Endothelial cell of umbilical vein (primary cell): ENCODE measurements at regions not wholly inside any gene's neighbourhood (a gene's known extent, or its start where the extent isn't known, plus 50 kb on each side); places are given as distances from the start of the nearest gene placed in this dataset.

Experiments
- BruUV-seq: library from RNA; stranded (reverse); fragments of 400-500 nt; replicated peaks from 2 replicates; lab custom pipeline; 2021; lab: Mats Ljungman, UMichigan
- CTCF ChIA-PET: fragments of 300-600, 350-600 bp; sonication (Branson Sonifier 250); formaldehyde crosslinking; loops from one replicate; lab custom pipeline; 2021; ENCODE audit warnings: antibody characterized with exemption, inconsistent platforms; lab: Charles Lee
- POLR2A ChIA-PET: fragments of 300-600, 350-600 bp; sonication (Branson Sonifier 250); formaldehyde crosslinking; loops from one replicate; lab custom pipeline; 2021; ENCODE audit warnings: antibody characterized with exemption, inconsistent platforms; lab: Charles Lee
- DNase-seq: peaks from one replicate; pipeline ENCODE4 v3.0.0-alpha.2; 2011; ENCODE audit warnings: low read depth, low spot score
- FAIRE-seq: peaks from 2 replicates; lab custom pipeline; 2011; peaks lifted over from hg19 to GRCh38; lab: Jason Lieb, UNC
- H2AFZ ChIP-seq: 2 replicates; pipeline ENCODE4 v1.6.0; 2012; ENCODE audit warnings: low read depth, low read length, control low read depth, inconsistent platforms
- H3K27ac ChIP-seq: 2 replicates; pipeline ENCODE4 v1.5.1; 2011; ENCODE audit warnings: low read depth, mild to moderate bottlenecking, control low read depth, low read length, moderate library complexity; ENCODE audit not compliant: insufficient read depth
- H3K27me3 ChIP-seq, 2 experiments: 2 replicates each; pipeline versions ENCODE4 v1.6.0 to v1.6.1; 2011; ENCODE audit warnings: low read length in 2 of 2, mixed read lengths in 1 of 2; ENCODE audit not compliant: control insufficient read depth in 2 of 2, insufficient read depth in 2 of 2
- H3K36me3 ChIP-seq, 2 experiments: 2 replicates in 1 of 2; 3 replicates in 1 of 2; pipeline ENCODE4 v1.5.1; 2011; ENCODE audit warnings: low read length in 2 of 2, mild to moderate bottlenecking in 1 of 2, moderate library complexity in 1 of 2; ENCODE audit not compliant: control insufficient read depth in 2 of 2, insufficient read depth in 2 of 2; ENCODE audit errors: extremely low read depth in 1 of 2
- H3K4me1 ChIP-seq: 3 replicates; pipeline ENCODE4 v1.5.1; 2011; ENCODE audit warnings: mild to moderate bottlenecking, low read length; ENCODE audit not compliant: control insufficient read depth, insufficient read depth; ENCODE audit errors: extremely low read depth
- H3K4me2 ChIP-seq: 2 replicates; pipeline ENCODE4 v1.6.1; 2011; ENCODE audit warnings: low read length, control low read depth, mixed read lengths; ENCODE audit not compliant: insufficient read depth
- H3K4me3 ChIP-seq, 3 experiments: fragments of 200-600 bp in 1 of 3; sonication (generic), shearing (Covaris generic) in 1 of 3; replicated peaks in 1 of 3; 2 replicates each; pipeline ENCODE4 v1.5.1; 2011 to 2016; ENCODE audit warnings: control low read depth in 3 of 3, low read length in 3 of 3, mild to moderate bottlenecking in 2 of 3, inconsistent platforms in 1 of 3, low read depth in 1 of 3, moderate library complexity in 1 of 3; ENCODE audit not compliant: insufficient read depth in 1 of 3
- H3K79me2 ChIP-seq: 2 replicates; pipeline ENCODE4 v1.6.0; 2012; ENCODE audit warnings: low read length, inconsistent platforms; ENCODE audit not compliant: control insufficient read depth, insufficient read depth
- H3K9ac ChIP-seq: replicated peaks from 2 replicates; pipeline ENCODE3; 2011; ENCODE audit warnings: low read length, control low read depth; ENCODE audit not compliant: insufficient read depth; ENCODE audit errors: extremely low read depth
- H3K9me1 ChIP-seq: replicated peaks from 3 replicates; pipeline ENCODE4 v1.6.0; 2011; ENCODE audit warnings: mild to moderate bottlenecking, low read length; ENCODE audit not compliant: control insufficient read depth, insufficient read depth; ENCODE audit errors: extremely low read depth
- H3K9me3 ChIP-seq: replicated peaks from 2 replicates; pipeline ENCODE4 v1.5.1; 2012; ENCODE audit warnings: low read length, inconsistent platforms; ENCODE audit not compliant: control insufficient read depth, insufficient read depth
- H4K20me1 ChIP-seq: replicated peaks from 2 replicates; pipeline ENCODE3; 2011; ENCODE audit warnings: mild to moderate bottlenecking, low read length; ENCODE audit not compliant: control insufficient read depth, insufficient read depth; ENCODE audit errors: extremely low read depth
- EZH2 ChIP-seq: IDR thresholded peaks from 2 replicates; pipeline ENCODE4 v1.6.1; 2012; ENCODE audit warnings: borderline replicate concordance, low read depth, mild to moderate bottlenecking, moderate library complexity, low read length, inconsistent platforms; ENCODE audit not compliant: severe bottlenecking
- FOS ChIP-seq: IDR thresholded peaks from 2 replicates; pipeline ENCODE4 v1.6.1; 2011; ENCODE audit warnings: mild to moderate bottlenecking, low read length, moderate library complexity, borderline replicate concordance; ENCODE audit not compliant: insufficient read depth
- JUN ChIP-seq: IDR thresholded peaks from 2 replicates; pipeline ENCODE4 v1.6.1; 2011; ENCODE audit warnings: borderline replicate concordance, low read depth; ENCODE audit not compliant: insufficient read length, insufficient read depth
- MYC ChIP-seq: IDR thresholded peaks from one replicate; pipeline ENCODE4 v1.6.1; 2011; ENCODE audit warnings: mild to moderate bottlenecking, low read depth, low read length
- POLR2A ChIP-seq: IDR thresholded peaks from 2 replicates; pipeline ENCODE4 v1.6.1; 2012; ENCODE audit warnings: low read depth, mild to moderate bottlenecking, control low read depth, low read length
- POLR2AphosphoS5 ChIP-seq: IDR thresholded peaks from 2 replicates; pipeline ENCODE4 v1.6.1; 2012; ENCODE audit warnings: low read depth, mild to moderate bottlenecking, control low read depth, low read length, moderate library complexity; ENCODE audit not compliant: insufficient read depth
- dilution Hi-C: fragments of 300-500 bp; cut with MboI; formaldehyde crosslinking; loops from one replicate; pipeline ENCODE4 v1.15.0; 2019; ENCODE audit warnings: low sequenced_read_pairs; ENCODE audit not compliant: extremely low pct_ligation_motif_present
- intact Hi-C: fragments of 100-400 bp; cut with micrococcal nuclease; formaldehyde crosslinking; loops from one replicate; pipeline ENCODE4 v1.10.0; 2022
- TF ChIP-seq, protein P1 (sequence below), 2 donors: IDR thresholded peaks; 1 replicate in 1 of 2; 2 replicates in 1 of 2; pipeline ENCODE4 v1.5.1; 2011; ENCODE audit warnings: low read length in 2 of 2, mild to moderate bottlenecking in 2 of 2, moderate library complexity in 2 of 2, control low read depth in 1 of 2, inconsistent platforms in 1 of 2, low read depth in 1 of 2; ENCODE audit not compliant: insufficient read depth in 1 of 2; ENCODE audit errors: extremely low read depth in 1 of 2
- TF ChIP-seq, protein P2 (sequence below): IDR thresholded peaks from 2 replicates; pipeline ENCODE4 v1.6.1; 2011; ENCODE audit not compliant: insufficient read depth, insufficient read length

DNA sequence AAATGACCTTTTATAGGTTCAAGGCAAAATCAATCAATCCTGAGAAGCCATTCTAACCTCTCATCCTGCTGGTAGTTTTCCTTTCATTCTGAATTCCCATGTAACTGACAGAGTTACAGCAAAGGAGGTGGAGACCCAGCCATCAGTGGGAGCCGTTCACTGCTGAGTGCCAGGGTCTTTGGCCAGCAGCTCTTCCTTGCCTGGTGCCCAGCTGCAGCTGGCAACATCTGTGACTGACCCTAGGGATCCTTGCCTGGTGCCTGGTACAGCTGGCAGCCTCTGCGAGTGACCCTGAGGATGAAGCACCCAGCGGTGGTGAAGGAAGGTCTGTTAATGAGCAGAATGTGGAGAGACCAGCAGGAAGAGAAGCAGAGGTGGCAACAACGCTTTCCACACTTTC lies 314.6 kb downstream of the THBS2 start:
- ChIA-PET POLR2A (no interaction called here), CTCF (no interaction called here)
- no peaks in the 10 kb centered on the region for H3K9me1 ChIP-seq
- no TSS peak for BruUV-seq
- H4K20me1 ChIP-seq, result no peaks in the 10 kb centered on the region
- FAIRE-seq (no peak), DNase-seq (no peak)
- H3K9ac ChIP-seq, result no peak overlapping the region
- H3K27ac ChIP-seq, result no peak overlapping the region
- H2AFZ ChIP-seq, result no peak overlapping the region
- no peaks in the 10 kb centered on the region for H3K4me1 ChIP-seq
- no peak overlapping the region for H3K4me2 ChIP-seq
- H3K9me3 ChIP-seq, result peaks cover 1% of the 10 kb centered on the region
- intact Hi-C loops (no loop called here), dilution Hi-C loops (no loop called here)
- TF ChIP-seq JUN (no peak), MYC (no peak), EZH2 (no peak), POLR2AphosphoS5 (no peak), FOS (no peak), POLR2A (no peak)
- TF ChIP-seq, protein P1, sequence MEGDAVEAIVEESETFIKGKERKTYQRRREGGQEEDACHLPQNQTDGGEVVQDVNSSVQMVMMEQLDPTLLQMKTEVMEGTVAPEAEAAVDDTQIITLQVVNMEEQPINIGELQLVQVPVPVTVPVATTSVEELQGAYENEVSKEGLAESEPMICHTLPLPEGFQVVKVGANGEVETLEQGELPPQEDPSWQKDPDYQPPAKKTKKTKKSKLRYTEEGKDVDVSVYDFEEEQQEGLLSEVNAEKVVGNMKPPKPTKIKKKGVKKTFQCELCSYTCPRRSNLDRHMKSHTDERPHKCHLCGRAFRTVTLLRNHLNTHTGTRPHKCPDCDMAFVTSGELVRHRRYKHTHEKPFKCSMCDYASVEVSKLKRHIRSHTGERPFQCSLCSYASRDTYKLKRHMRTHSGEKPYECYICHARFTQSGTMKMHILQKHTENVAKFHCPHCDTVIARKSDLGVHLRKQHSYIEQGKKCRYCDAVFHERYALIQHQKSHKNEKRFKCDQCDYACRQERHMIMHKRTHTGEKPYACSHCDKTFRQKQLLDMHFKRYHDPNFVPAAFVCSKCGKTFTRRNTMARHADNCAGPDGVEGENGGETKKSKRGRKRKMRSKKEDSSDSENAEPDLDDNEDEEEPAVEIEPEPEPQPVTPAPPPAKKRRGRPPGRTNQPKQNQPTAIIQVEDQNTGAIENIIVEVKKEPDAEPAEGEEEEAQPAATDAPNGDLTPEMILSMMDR (IDR thresholded peaks at IDR 0.05; ENCODE audit: extremely low read depth in 1 of 2, insufficient read depth in 1 of 2, low read depth in 1 of 2, low read length in 2 of 2), result no peak
- TF ChIP-seq, protein P2, sequence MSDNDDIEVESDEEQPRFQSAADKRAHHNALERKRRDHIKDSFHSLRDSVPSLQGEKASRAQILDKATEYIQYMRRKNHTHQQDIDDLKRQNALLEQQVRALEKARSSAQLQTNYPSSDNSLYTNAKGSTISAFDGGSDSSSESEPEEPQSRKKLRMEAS, result no peak
- H3K27me3 ChIP-seq, result no peaks in the 10 kb centered on the region
- no peak overlapping the region for H3K4me3 ChIP-seq
- H3K36me3 ChIP-seq, result no peaks in the 10 kb centered on the region
- no peaks in the 10 kb centered on the region for H3K79me2 ChIP-seq
